Superior temporal gyrus (tissue), 1 donor: ENCODE measurements at regions not wholly inside any gene's neighbourhood (a gene's known extent, or its start where the extent isn't known, plus 50 kb on each side); places are given as distances from the start of the nearest gene placed in this dataset.
"Not testable (repeated sequence)": the region's sequence is repeated elsewhere in the genome, so short reads cannot be mapped to it uniquely, and the experiment has no call there.

Experiments used
- DNase-seq: peaks from one replicate; pipeline ENCODE4 v3.0.0-alpha.2; 2016; ENCODE audit errors: extremely low spot score

- no peak for DNase-seq
Observed at GRCh38 chr22:27060190-27060589, 402.8 kb downstream of the MIAT start.

- no peak for DNase-seq
Observed at GRCh38 chr22:27062910-27063309, 405.5 kb downstream of the MIAT start.

- no peak for DNase-seq
Observed at GRCh38 chr22:27063406-27063805, 406.0 kb downstream of the MIAT start.

GRCh38 chr22:27063841-27064240 lies 406.5 kb downstream of the MIAT start:
- DNase-seq = no peak

DNA sequence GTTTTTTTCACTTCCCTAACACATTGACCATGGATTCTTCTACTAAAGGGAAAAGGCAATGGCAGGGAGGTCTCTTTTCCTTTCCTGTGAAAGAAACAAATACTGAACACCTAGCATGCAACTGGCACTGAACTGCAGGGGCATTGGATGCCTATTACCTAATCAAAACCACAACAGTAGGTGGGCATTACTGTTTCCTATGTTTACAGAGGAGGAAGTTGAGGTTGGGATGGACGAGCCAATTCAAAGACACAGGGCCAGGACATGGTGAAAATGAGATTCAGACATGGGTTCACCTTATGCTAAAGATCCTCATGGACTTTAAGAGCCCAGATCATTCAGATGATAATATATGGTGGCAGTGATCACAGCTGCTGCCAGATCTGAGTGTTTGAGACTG lies 407.0 kb downstream of the MIAT start:
- DNase-seq = no peak

GRCh38 chr22:27065279-27065678 lies 407.9 kb downstream of the MIAT start:
- no peak for DNase-seq

- no peak for DNase-seq
Observed at GRCh38 chr22:27066856-27067255, 409.5 kb downstream of the MIAT start.

- no peak for DNase-seq
Observed at GRCh38 chr22:27068121-27068520, 410.7 kb downstream of the MIAT start.

- DNase-seq = no peak
Observed at GRCh38 chr22:27070594-27070993, 413.2 kb downstream of the MIAT start.

DNA sequence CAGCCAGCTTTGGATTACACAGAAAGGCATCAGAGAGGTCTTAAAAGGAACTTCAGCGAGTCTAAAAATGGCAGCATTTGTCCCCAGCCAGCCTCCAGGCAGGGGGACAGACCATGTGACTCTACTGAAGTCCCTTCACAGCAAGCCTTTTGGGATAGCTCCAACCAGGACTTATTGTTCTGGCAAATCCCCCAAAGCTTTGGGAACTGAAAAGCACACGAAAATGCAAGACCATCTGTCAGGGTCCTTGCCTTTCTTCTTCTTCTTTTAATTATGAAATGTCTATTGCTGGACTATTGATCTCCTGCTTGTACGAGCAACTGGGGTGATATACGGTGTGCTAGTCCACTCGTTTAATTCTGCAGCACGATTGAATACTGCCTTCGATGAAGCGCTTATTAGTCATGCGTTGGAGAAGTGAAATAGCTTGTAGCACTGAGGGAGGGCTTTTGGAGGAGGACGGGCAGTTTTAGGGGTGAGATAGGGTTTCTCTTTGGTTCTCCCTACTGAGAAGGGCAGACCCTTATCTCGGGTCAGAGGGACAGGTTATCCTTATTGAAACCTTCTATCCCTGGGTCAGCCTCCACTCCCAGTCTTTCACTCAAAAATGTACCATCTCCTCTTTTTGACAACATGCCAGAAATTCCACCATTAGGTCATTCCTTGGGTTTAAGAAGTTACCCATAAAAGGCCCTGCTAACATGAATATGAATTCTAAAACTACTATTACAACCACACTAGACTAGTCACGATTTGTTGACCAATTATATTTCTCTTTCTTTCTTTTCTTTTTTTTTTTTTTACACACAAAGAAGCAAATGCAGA lies 416.4 kb downstream of the MIAT start:
- DNase-seq = no peak

DNA sequence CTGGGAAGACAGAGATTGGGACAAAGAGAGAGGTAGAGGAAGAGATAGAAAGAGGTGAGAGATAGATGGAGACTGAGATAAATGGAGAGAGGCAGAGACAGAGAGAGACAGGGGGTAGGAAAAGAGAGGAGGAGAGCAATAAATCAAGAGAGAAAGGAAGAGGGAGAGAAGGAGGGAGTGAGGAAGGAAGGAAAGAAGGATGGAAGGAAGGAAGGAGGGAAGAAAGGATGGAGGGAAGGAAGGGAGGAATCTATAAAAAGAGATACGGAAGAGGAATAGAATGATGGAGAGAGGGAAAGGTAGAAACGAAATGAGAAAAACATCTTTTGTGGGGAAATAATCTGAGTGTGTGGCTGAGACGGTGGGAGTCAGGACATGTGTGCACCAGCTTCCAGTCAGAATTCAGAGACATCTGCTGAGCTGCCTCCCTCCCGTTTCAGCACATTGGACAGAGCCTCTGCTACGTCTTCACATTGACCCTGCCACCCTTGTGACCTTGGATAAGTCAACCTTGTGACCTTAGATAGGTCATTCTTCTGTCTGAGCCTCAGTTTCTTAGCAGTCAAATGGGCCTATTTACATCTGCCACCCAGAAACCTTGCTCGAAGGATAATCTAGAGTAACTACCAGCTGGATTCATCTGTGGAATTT lies 417.8 kb downstream of the MIAT start:
- no peak for DNase-seq

- DNase-seq = no peak
Observed at GRCh38 chr22:27075891-27076290, 418.5 kb downstream of the MIAT start.

GRCh38 chr22:27078064-27078463 lies 420.7 kb downstream of the MIAT start:
- DNase-seq = not testable (repeated sequence)

- no peak for DNase-seq
Observed at GRCh38 chr22:27080036-27080578, 422.7 kb downstream of the MIAT start.

DNA sequence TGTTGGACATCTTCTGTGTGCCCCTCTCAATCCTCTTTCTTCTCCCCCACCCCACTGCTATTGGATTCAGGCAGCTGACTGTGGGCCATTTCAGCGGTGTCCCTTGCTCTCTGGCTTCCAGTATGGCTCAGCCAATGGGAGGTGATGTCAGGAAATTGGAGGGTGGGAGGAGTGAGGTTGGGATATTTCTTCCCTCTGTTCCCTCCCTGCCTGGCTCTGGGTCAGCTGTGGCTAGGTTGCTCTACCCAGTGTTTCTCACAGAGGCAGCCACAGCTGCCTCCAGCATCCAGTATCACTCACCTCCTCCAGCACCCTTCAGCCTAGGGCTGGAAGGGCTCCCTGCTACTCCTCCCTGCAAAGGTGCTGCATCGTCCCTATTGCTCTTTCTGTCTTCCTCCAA lies 423.5 kb downstream of the MIAT start:
- DNase-seq = no peak

- DNase-seq = no peak
Observed at GRCh38 chr22:27083610-27084009, 426.2 kb downstream of the MIAT start.

DNA sequence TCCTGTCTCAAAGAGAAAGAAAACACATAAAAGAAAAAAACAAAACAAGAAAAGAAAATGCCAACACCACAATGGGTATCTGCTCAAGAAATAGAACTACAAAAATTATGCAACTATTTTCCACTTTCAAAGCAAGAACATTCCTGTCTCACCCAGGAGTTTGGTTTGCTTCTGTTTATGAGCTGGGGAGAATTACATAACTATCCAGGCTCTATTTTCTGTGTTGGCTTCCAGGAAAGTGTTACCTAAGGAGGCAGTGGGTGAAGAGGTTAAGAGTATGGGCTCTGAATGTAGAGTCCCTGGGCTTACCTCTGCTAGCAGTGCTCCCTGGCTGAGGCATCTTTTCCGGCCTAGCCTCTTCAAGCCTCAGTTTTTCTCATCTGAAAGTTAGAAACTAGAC lies 426.7 kb downstream of the MIAT start:
- DNase-seq = no peak

DNA sequence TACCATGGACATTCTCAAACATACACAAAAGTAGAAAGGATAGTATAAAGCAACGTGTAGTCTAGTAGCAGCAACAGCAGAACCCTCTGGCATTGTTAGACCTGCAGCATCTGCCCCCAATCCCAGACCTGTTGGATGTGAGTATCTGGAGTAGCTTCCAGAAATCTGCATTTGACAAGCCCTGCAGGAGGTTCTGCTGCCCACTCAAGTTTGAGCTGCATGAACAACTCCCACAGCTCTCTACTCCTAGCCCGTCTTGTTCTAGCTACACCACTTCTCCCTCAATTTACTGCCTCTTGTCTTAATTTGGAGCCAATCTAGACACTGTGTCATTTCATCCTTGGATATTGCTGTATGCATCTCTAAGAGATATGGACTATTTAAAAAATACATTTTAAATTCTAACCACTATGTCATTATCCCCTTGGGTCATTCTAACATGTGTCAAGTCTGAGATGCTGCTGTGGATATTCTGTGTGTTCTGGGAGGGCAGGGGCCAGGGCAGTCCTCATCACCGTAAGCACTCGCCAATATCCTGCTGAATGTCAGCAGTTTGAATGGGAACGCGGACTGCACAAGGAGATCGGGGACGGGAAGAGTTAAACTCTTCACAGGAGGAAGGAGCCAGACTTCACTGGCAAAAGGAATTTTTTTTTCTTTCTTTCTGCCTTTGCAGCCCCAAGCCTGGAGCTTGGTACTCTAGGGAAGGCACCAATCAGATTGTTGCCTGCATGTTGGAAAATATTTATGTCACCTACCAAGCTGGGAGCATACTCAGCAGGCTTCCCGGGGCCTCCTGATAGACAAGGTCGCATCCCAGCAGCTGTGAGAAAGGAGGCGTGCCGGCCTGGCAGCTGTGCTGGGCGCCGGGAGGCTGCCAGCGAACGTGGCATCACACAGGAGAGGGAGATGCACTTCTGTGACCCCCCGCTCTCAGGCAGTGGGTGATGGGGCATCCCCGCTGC lies 429.0 kb downstream of the MIAT start:
- peak; percentile 24 for DNase-seq

- DNase-seq = no peak
Observed at GRCh38 chr22:27087051-27087450, 429.7 kb downstream of the MIAT start.

DNA sequence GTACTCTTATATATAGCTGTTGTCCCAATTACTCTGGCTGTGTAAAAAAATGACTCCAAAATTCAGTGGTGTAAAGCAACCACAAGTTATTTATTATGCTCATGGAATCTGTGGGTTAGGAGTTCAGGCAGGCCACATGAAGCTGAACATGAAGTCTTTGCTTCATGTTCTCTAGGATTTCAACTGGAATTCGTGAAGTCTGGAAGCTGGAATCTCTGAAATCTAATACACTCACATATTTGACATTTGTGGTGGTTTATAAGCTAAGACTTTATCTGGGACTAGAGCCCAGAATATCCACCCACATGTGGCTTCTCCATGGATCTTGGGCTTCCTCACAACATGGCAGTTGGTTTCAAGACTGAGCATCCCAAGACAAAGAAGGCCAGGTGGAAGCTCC lies 430.6 kb downstream of the MIAT start:
- no peak for DNase-seq

GRCh38 chr22:27089264-27089663 lies 431.9 kb downstream of the MIAT start:
- no peak for DNase-seq

DNA sequence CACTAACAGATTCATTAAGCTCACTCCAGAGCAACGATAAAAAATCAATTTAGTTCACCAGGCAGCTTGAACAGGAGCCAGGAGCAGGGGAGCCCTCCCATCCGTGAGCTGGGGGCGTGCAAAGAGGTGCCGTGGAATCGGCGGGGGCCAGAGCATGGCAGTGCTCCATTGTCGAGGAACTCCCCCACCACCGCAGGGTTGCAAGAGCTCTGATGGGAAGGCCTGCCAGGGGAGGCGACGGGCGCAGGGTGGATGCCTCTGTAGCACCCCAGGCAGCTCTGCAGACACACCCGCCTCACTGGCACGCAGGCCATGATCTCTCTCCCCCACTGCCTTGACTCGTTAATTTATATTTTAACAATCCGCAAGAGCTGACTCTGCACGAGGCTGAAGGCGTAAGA lies 433.2 kb downstream of the MIAT start:
- DNase-seq = no peak
